HPDE6-E6E7 (cell line): ENCODE measurements at regions not wholly inside any gene's neighbourhood (a gene's known extent, or its start where the extent isn't known, plus 50 kb on each side); places are given as distances from the start of the nearest gene placed in this dataset.
A peak's percentile ranks its signal among the peaks of the same experiment; 100 is the strongest.

ENCODE experiments used
- DNase-seq: peaks from one replicate; pipeline ENCODE4 v3.0.0; 2011; ENCODE audit warnings: missing footprints; ENCODE audit errors: extremely low spot score

DNA sequence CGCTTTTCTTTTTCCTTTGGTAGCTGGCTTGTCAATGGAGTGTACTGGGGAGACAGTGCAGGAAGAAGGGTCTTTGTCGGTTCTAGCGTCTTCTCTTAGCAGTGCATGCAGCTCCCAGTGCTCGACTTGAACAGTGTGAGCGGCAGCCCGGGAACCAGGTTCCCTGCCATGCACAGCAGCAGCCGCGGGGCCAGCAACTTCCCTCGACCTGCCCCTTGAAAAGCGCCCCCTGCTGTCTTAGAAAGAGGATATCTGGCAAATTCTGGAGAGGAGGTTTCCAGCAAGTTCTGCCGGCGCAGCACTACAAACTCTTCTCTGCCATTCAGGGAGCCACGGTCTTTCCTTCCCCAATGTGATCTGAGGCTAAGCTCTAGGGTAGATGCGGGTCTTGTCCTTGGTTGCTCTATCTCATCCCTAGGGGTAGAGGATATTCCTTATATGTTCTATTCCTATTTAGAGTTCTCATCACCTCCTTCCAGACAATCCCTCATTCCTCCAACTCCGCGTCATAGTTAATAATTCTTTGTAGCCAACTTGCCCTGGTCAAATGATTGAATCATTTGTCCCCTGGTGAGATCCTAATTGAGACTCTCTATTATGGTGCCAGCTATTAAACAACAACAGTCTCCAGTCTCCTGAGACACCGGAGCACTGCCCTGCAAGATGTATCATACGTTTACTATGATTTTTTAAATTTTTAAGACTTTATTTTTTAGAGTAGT is 451.3 kb downstream of the PMP22 start:
- no peak for DNase-seq

DNA sequence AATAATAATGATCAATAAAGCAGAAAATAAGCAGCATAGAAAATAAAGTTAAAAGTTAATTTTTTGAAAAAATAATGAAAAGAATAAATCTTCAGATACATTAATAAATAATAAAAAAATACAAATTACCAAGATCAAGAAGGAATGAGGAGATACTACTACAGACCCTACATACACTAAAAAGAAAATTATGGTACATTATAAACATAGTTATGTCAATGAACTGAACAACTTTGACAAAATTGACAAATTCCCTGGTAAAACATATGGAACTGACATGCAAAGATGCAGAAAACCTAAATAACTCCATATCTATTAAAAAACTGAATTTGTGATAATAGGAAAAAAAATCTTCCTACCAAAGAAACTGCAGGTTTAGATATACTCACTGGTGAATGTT is 456.7 kb downstream of the PMP22 start:
- DNase-seq, result no peak

DNA sequence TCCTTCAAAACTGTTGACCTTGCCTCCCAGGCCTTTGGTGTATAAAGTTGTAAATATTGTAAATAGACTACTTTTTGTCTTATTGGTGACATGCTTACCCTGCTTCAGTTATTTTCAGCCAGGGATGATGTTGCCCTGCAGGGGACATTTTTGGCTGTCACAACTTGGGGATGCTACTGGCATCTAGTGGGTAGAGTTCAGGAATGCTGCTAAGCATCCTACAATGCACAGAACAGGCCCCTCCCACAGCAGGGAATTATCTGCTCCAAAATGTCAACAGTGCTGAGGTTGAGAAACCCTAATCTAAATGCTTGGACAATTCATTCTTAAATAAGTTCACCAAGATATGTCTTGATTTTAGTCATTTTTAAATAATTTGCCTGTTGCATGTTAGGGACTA is 459.8 kb downstream of the PMP22 start:
- DNase-seq, result no peak

DNA sequence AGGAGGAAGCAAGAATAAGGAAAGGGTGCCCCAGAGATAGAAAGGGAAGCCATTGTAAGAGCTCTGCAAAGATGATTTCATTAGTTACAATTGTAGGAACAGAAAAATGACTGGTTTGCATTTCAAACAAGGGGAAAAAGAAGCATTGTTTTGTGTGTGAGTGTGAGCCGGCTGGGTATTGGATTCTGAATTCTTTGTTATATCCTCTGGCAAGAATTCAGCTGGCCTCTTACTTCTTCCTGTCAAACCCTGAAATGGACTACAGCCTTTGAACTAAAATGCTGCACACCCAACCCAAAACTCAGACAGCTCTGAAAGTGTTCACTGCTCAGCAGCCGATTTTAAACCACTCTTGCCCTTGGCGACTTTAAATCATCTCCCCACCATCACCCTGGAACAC is 461.3 kb downstream of the PMP22 start:
- no peak for DNase-seq

DNA sequence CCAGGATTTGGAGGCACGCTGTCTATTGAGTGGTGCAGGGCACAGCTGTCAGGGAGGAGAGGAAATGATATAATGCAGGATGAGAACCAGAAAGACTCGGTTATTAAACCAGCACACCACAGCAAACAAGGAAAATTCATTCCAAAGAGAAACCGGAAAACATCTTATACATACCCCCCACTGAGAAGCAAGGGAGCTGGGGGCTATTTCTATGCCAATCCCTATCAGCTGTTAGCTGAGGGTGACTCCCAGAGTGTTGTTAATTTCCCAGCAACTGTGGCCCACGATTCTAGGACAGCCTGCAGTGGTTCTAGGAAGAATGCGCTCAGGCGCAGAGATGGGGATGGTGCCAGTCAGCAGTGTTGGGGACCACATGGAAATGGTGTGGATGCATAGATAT is 467.3 kb downstream of the PMP22 start:
- no peak for DNase-seq

DNA sequence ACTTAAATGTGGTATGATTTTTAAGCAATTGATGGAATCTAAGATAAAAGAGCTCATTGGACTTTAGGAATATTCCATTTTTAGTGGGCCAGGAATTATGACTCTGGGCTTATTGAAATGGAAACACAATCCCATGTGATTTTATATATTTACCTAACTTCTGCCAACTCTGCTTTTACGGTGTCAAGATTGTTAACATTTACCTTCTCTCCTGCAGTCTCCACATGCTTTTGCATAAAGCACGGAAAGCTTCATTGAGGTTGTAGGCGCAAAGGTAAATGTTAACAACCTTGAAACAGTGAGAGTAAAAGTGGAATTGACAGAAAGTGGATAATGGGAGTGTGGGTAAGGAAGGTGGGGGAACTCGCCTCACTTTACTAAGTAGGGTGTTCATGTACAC is 468.1 kb downstream of the PMP22 start:
- no peak for DNase-seq

DNA sequence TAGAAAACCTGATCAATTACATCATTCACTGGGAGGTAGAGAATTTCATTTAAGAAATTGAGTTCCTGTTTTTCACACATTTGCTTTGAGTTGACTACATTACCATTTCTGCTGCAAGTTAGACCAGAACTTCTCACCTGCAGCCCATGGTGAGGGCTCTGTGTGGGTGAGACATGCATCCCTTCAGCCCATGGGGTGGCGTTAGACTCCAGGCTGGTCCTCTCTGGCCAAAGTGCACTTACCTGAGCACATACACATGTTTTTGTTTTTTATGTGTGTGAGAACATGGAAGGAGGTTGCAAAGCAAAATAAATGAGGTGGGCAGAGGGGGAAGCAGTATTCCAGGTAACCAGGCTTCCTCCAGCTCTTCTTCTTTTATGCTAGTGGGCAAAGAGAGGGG is 470.2 kb downstream of the PMP22 start:
- no peak for DNase-seq

DNA sequence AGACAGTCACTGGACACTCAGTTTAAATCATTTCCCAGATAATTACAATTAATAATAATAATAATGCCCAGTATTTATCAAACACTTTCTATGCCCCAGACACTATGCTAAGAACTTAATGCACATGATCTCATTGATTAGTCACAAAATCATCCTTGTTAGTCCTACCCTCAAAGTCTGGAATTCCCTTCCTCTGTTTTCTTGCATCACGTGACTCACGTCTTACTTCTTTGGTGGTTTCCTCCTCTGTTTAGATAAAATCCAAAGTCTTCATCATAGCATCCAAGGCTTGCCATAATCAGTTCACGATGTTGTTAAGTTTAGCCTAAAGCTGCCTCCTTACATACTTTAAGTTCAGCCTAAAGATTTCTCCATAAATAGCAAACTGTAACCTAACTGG is 471.9 kb downstream of the PMP22 start:
- no peak for DNase-seq

DNA sequence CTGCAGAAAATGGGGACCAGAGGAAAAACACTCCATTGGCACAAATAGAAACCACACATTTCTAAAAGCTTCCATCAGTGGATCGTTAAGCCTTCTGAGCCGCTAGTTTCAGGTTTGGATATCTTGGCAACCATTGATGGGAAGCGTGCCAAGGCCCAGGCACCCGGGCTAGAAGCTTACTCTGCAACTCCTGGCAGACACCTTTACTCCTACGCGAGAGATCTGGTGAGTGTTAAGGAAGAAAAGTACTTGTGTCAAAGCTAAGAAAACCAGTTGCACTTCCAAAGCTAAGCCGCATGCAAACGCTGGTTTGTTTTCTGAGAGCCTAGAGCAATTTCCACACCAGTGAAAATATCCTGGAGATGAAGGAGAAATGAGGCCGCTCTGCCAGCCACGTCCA is 472.4 kb downstream of the PMP22 start:
- DNase-seq, result no peak

DNA sequence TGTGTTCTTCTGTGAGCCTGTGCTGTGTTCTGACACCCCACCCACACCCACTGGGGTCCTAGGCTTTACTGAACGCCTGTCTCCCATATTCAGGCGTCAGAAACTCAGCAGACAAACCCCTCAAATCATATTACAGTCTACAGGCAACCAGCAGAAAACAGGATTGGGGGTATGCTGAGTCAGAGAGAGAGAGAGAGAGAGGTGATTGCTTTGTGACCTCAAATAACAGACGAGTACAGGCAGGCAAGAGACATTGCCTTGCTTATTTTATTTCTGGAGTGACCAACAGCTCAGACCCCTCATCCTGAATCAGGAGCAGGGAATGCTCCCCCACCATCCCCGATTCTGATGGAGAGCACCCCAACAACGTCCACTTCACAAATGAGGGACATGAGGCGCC is 473.9 kb downstream of the PMP22 start:
- DNase-seq, result no peak

DNA sequence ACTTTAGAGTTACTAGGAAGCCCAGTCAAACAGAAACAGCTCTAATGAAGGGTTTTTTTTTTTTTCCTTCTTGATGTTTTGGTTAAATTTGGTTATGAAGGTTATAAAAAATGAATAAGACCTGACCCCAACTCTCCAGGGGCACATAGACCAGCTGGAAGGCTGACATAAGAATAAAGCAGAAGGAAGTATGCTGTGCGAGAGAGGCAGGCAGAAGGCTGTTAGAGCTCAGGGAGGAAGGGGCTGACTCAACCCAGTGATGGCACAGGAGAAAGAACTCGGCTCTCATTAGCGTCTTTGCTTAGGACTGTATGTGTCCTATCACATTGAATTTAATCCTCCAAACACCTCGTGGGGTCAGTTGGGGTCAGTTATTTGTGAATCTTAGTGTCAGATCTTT is 474.6 kb downstream of the PMP22 start:
- no peak for DNase-seq

DNA sequence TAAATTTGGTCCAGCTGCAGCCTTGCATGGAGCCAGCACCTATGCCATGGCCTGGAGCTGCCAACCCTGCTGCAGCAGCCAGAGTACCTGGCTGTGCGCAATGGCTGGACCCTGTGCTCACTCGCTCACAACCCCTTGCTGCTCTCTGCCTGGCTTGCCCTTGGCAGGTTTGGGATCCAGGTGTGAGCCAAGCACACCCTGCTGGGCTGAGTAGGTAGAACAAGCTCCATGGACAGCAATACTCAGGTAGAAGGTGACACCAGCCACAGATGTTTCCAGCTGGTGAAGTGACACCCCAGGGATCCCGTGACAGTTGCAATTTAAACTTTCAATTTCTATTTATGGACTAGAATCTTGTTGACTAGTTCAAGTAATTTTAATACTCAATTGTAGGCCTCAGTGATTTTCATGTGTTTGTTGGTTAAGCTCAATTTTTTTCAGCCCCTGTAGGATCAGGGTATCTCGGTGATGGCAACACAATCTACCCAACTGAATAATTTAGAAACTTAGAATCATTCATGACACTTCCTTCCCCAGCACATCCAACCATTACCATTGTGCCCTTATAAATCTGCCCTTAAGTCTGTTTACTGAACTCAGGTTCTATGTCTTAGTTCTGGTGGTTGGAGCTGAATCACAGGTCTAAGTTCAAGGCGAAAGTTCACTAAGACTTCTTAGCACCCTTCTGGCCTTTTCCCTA is 480.0 kb downstream of the PMP22 start:
- no peak for DNase-seq

DNA sequence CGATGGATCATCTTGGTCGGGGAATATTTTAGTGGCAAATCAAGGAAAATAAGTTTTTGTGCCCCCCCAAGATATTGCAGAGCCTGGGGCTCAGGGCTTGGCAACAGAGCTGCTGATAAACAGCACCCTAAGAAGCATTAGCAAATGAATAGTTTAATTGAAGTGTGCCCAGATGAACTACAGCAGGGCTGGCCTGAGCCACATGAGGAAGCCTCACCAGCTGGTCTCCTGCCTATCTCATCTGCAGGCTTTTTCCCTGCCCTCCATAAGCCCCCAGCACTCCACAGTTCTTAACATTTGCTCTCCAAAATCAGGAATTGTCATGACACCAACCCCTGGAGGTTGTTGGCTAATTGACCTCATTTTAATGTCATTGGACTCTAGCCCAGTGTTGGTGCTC is 480.2 kb downstream of the HS3ST3B1 start:
- DNase-seq, result no peak

DNA sequence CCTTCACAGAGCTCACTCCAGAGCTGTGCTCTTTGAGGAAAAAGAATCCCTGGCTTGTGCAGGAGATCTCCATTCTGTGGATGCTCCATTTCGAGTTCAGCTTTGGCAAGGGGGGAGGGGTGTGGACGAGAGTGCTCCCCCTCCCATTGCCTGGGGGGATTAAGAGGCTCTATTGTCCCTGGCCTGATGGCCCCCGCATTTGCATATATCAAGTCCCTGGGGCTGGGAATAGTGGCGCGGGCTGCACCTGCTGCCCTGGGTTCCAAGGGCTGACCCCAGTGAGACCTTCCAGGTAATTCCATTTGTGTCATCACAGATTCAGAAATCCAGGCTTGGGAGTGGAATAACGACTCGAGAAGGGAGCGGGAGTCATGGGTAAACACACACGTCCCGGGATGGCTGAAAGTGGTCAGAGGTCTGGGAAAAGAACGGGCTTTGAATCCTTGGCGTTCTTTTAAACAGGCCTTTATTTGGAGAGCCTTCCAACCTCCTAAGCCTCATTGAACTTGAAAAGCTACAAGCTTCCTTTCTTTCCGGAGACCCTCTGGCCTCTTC is 479.3 kb downstream of the HS3ST3B1 start:
- DNase-seq, result no peak

DNA sequence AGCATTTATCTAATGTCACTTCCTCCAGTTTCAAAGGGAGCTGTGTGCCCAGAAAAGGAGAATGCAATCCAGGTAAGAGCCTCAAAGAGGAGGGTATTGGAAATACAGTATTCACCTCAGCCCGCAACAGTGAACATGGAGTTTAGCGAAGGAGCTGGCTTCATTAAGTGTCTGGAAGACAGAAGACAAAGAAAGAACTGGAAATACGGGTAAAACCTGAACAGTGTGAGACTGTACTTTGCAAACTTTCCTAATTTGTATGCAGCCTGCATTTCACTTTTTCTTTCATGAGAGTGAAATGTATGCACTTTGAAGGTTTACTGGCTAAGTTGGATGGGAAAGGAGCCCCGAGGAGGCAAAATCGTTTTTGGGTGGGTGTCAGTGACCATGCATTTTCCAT is 478.4 kb downstream of the HS3ST3B1 start:
- DNase-seq, result no peak

DNA sequence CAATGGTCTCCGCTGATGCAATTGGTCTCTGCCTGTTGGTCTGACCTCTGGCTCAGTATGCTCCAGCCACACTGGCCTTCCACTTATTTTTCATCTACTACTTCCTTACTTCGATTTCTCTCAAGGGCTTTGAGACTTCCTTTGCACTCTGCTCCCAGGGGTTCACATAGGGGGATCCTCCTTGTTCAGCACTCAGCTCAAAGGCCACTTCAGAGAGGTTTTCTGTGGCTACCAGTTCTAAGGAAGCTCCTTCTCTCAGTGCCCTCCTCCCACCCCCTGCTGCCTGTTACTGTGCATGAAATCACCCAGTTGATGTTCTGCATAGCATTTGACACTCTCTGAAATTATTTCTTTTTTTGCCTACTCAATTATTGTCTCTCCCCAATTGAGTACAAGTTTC is 476.4 kb downstream of the HS3ST3B1 start:
- no peak for DNase-seq

DNA sequence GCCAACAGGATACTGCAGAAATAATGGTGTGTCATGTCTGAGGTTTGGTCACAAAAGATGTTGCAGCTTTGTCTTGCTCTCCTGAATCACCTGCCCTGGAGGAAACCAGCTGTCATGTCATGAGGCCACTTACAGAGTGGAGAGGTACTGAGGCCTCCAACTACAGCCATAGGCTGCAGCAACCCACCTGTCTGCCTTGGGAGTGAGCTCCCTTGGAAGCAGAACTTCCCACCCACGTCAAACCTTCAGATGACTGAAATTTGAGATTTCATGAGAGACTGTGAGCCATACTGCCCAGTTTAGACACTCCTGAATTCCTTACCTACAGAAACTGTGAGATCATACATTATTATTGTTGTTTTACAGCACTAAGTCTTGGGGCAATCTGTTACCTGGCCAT is 475.9 kb downstream of the HS3ST3B1 start:
- DNase-seq, result peak; percentile 52

DNA sequence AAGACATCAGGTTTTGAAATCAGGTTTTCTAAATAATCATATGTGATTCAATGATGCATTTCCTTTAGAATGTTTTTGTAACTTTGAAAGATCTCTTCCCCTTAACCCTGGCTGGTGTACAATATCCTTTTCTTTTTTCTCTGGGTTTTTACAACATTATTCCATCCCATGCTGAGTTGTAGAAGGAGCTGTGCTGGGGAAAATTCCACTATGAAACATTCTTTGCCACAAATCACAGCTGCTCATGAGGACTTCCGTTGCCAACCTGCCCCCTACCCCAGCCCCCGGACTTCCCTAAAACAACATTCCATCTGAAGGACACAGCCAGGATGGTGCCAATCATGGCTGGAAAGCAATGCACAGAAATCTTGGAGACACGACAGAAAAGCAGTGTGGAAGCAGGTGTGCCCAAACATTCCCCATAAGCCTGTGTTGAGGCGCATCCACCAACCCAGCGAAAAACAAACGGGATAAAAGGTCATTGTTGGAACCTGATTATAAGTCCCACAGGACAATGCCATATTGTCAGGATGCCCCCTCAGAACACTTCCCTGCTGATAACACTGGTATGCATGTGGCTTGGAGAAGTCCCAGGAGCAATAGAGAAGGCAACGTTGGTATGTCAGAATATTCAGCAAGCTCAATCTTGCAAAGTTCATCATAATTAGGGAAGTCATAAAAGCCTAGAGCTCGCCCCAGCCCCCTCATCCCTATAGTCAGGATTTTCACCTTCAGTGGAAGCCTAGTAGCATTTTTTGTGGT is 475.0 kb downstream of the HS3ST3B1 start:
- DNase-seq, result no peak

DNA sequence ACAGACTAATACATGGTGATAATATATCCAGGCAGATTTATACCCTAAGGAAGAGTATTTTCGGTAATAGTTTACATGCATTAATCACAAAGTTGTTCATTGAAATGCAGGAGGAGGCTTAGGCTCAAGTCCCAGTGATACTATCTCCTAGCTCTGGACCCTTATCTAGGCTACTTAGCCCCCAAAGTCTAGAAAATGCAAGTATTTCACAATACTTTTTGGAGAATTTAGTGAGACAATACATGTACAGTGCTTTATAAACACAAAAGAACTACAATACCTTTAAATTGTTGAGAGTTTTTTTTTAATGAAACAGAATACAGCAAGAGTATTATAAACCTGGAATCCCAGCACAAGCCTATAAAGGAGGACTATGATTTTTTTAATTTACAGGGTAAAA is 473.9 kb downstream of the HS3ST3B1 start:
- DNase-seq, result no peak

DNA sequence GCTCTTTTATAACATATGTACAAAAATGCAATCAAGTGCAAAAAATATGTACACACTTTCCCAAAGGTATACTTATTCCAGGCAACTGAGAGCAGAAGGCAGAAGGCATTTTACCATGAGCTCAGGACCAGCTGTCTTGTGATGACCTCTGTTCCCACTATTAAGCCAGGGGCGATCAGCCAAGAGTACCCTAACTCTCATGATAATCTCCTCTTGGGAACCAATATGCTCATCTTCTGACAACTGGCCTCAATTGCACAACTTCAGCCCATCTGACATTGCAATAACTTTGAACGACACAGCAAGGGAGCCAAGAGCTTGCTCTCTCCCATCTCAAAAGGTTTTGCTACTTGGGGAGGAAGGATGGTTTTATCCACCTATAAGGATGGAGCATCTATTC is 471.9 kb downstream of the HS3ST3B1 start:
- no peak for DNase-seq

DNA sequence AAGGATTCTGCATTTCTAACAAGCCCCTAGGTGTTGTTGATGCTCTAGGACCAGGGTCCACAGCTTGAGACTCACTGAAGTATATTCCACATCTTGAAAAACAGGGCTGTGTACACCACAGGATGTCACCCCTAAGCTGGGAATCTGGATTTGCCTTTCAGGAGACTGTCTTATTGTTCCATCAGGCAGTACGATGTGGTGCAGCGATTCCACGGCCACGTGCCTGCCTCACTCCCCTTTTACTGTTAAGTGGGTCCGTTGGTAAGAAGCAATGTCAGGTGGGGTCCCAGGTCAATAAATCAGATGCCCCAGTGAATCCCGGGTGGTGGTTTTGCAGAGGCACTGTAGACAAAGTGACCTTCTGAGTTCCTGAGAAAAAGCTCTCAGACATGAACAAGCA is 470.7 kb downstream of the HS3ST3B1 start:
- no peak for DNase-seq

DNA sequence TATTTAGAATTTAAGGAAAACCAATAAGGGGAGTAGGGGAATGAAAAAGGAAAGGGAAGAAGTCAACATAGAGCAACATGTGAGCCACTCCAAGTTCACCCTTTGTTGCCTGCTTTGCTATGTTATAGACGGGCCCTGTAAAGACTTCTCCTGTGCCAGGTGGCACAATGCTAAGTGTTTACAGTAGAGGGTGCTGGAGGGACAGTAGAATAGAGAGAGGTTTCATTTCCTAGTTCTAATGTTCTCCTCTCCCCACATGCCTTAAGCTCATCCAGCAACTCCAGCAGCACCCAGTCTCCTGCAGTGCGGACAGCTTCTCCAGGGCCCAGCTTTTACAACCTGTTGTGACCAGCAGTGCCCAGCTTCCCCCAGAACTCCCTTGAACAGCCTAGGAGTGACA is 468.0 kb downstream of the HS3ST3B1 start:
- DNase-seq, result no peak
